Hepatocyte (in vitro differentiated cells): ENCODE measurements at regions not wholly inside any gene's neighbourhood (a gene's known extent, or its start where the extent isn't known, plus 50 kb on each side); places are given as distances from the start of the nearest gene placed in this dataset.

ENCODE experiments used
- DNase-seq: peaks from one replicate; pipeline ENCODE4 v3.0.0-alpha.2; 2016; ENCODE audit warnings: low spot score
- H2AFZ ChIP-seq: fragments of 200-600 bp; sonication (generic); 2 replicates; pipeline ENCODE4 v1.6.0; 2016; ENCODE audit warnings: antibody characterized with exemption, mild to moderate bottlenecking
- H3K27ac ChIP-seq: fragments of 200-600 bp; sonication (generic); 2 replicates; pipeline ENCODE4 v1.5.1; 2016; ENCODE audit warnings: mild to moderate bottlenecking
- H3K27me3 ChIP-seq: fragments of 200-600 bp; sonication (generic); 2 replicates; pipeline ENCODE4 v1.6.1; 2016
- H3K36me3 ChIP-seq: fragments of 200-600 bp; sonication (generic); replicated peaks from 2 replicates; pipeline ENCODE4 v1.5.1; 2016; ENCODE audit warnings: low read depth; ENCODE audit not compliant: insufficient read depth
- H3K4me1 ChIP-seq: fragments of 200-600 bp; sonication (generic); 2 replicates; pipeline ENCODE4 v1.5.1; 2016; ENCODE audit warnings: mild to moderate bottlenecking, moderate library complexity; ENCODE audit not compliant: insufficient read depth
- H3K4me2 ChIP-seq: fragments of 200-600 bp; sonication (generic); 2 replicates; pipeline ENCODE4 v1.6.0; 2016
- H3K4me3 ChIP-seq: fragments of 200-600 bp; sonication (generic); 2 replicates; pipeline ENCODE4 v1.5.1; 2016; ENCODE audit warnings: mild to moderate bottlenecking
- H3K79me2 ChIP-seq: fragments of 200-600 bp; sonication (generic); 2 replicates; pipeline ENCODE4 v1.6.0; 2017; ENCODE audit warnings: mild to moderate bottlenecking
- H3K9me2 ChIP-seq: fragments of 200-600 bp; sonication (generic); replicated peaks from 2 replicates; pipeline ENCODE4 v1.6.0; 2017; ENCODE audit warnings: mild to moderate bottlenecking; ENCODE audit not compliant: insufficient read depth
- H3K9me3 ChIP-seq: fragments of 200-600 bp; sonication (generic); 2 replicates; pipeline ENCODE4 v1.5.1; 2016; ENCODE audit warnings: low read depth, mild to moderate bottlenecking
- H4K20me1 ChIP-seq: fragments of 200-600 bp; sonication (generic); 2 replicates; pipeline ENCODE4 v1.6.0; 2016; ENCODE audit warnings: mild to moderate bottlenecking; ENCODE audit not compliant: insufficient read depth, poor library complexity, severe bottlenecking
- CTCF ChIP-seq: fragments of 200-600 bp; sonication (generic); IDR thresholded peaks from 2 replicates; pipeline ENCODE4 v1.5.1; 2016; ENCODE audit warnings: antibody characterized with exemption, mild to moderate bottlenecking; ENCODE audit not compliant: poor library complexity
- EZH2 ChIP-seq: fragments of 200-600 bp; sonication (generic); IDR thresholded peaks from 2 replicates; pipeline ENCODE4 v1.6.1; 2016; ENCODE audit warnings: antibody characterized with exemption, mild to moderate bottlenecking, borderline replicate concordance
- EZH2phosphoT487 ChIP-seq: fragments of 200-600 bp; sonication (generic); IDR thresholded peaks from one replicate; pipeline ENCODE4 v1.6.1; 2018; ENCODE audit warnings: antibody characterized with exemption, mild to moderate bottlenecking, low read depth, moderate library complexity; ENCODE audit not compliant: unreplicated experiment, severe bottlenecking
- whole genome bisulfite sequencing: methylation state at CpG from one replicate; pipeline ENCODE4 v1.1.6; 2016; ENCODE audit warnings: low lambda C conversion rate; ENCODE audit errors: missing lambda C conversion rate; 5-methylcytosine and 5-hydroxymethylcytosine counted together

- no peak overlapping the region for H2AFZ ChIP-seq
- H3K27me3 ChIP-seq: no peaks in the 10 kb centered on the region
Measured at GRCh38 chr22:49585461-49586243, 242.0 kb downstream of the BRD1 start.

GRCh38 chr22:49583886-49584505 lies 243.7 kb downstream of the BRD1 start:
- no peaks in the 10 kb centered on the region for H3K36me3 ChIP-seq
- H3K4me3 ChIP-seq: no peak overlapping the region
- H3K4me1 ChIP-seq: no peaks in the 10 kb centered on the region
- H3K9me2 ChIP-seq: no peaks in the 10 kb centered on the region
- H3K27ac ChIP-seq: no peak overlapping the region
- DNase-seq: no peak
- H4K20me1 ChIP-seq: no peaks in the 10 kb centered on the region
- no peaks in the 10 kb centered on the region for H3K27me3 ChIP-seq
- no peak overlapping the region for H2AFZ ChIP-seq
- H3K79me2 ChIP-seq: no peaks in the 10 kb centered on the region
- H3K4me2 ChIP-seq: no peak overlapping the region
- TF ChIP-seq EZH2: no peak
- TF ChIP-seq EZH2phosphoT487: no peak
- no peak for TF ChIP-seq CTCF
- WGBS: 93% methylated on average over 26 of the region's 26 CpGs
- H3K9me3 ChIP-seq: no peaks in the 10 kb centered on the region

More at GRCh38 chr22:49585461-49586243, 242.0 kb downstream of the BRD1 start:
- no peaks in the 10 kb centered on the region for H3K9me3 ChIP-seq
- H3K27ac ChIP-seq: no peak overlapping the region
- 91% methylated on average over 23 of the region's 23 CpGs for WGBS
- DNase-seq: no peak
- H3K4me1 ChIP-seq: no peaks in the 10 kb centered on the region
- no peak overlapping the region for H3K4me3 ChIP-seq
- TF ChIP-seq EZH2: no peak
- no peak for TF ChIP-seq EZH2phosphoT487
- no peak for TF ChIP-seq CTCF
- H3K79me2 ChIP-seq: no peaks in the 10 kb centered on the region
- no peak overlapping the region for H3K4me2 ChIP-seq
- no peaks in the 10 kb centered on the region for H3K36me3 ChIP-seq
- H4K20me1 ChIP-seq: no peaks in the 10 kb centered on the region
- H3K9me2 ChIP-seq: no peaks in the 10 kb centered on the region

- 80% methylated on average over 11 of the region's 11 CpGs for WGBS
- no peaks in the 10 kb centered on the region for H3K4me1 ChIP-seq
- no peaks in the 10 kb centered on the region for H3K36me3 ChIP-seq
- H3K4me2 ChIP-seq: no peak overlapping the region
- TF ChIP-seq EZH2 (no peak), EZH2phosphoT487 (no peak), CTCF (no peak)
- no peak overlapping the region for H3K4me3 ChIP-seq
- H3K9me3 ChIP-seq: no peaks in the 10 kb centered on the region
- DNase-seq: no peak
- H3K27ac ChIP-seq: no peak overlapping the region
- H4K20me1 ChIP-seq: no peaks in the 10 kb centered on the region
- H2AFZ ChIP-seq: no peak overlapping the region
- no peaks in the 10 kb centered on the region for H3K79me2 ChIP-seq
- no peaks in the 10 kb centered on the region for H3K27me3 ChIP-seq
- no peaks in the 10 kb centered on the region for H3K9me2 ChIP-seq
Measured at GRCh38 chr22:49583341-49583740, 244.3 kb downstream of the BRD1 start.
